ENCODE measurements at regions not wholly inside any gene's neighbourhood (a gene's known extent, or its start where the extent isn't known, plus 50 kb on each side); places are given as distances from the start of the nearest gene placed in this dataset.

DNA sequence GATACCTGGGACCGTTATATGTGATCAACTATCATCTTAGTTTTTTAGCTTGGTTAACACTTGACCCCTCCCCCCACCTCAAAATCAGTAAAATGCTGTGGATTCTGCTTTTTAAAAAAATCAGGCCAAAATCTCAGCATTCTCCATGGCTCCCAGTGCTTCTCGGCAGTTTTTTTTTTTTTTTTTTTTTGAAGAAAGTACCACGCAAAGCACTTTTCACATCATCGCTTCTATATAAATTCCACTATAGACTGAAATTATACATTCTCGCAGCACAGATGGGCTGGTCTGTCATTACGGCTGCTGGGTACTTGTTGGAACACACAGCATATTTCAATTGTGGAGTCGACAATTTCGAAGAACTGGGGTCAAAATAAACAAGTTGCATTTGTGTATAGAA, 67.7 kb upstream of the PPARA start:
- TF ChIP-seq CTCF (IDR thresholded peaks at IDR 0.05) (no peak), POLR2A (IDR thresholded peaks at IDR 0.05) (no peak)
